ENCODE measurements at regions not wholly inside any gene's neighbourhood (a gene's known extent, or its start where the extent isn't known, plus 50 kb on each side); places are given as distances from the start of the nearest gene placed in this dataset.

DNA sequence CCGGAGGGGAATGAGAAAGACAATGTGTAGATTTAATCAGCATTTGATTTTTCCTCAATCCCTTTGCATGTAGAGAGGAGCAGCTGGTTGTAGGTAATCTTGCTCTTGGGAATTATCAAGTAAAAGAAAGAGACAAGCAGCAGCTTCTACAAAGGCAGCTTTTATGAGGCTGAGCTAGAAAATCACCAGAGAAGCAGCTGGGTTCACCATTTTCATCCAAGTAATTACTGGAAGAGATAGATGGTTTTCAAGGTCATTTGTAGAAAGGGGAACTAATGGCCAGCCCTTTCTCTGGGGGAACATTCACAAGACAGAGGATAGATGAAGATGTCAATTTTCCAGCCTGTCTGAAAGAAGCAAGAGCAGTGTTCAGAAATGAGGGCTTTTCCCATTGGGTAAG, 113.0 kb downstream of the RND3 start:
- no peak overlapping the region for H3K27ac ChIP-seq (ENCODE audit: insufficient read depth, low read depth, low read length)

More for the DNA sequence above, 113.0 kb downstream of the RND3 start:
- no peaks in the 10 kb centered on the region for H3K36me3 ChIP-seq (ENCODE audit: control insufficient read depth in 2 of 2, extremely low read depth in 1 of 2, insufficient read depth in 2 of 2, low read length in 2 of 2)
- no peak for FAIRE-seq
- no peaks in the 10 kb centered on the region for H3K4me1 ChIP-seq (ENCODE audit: control insufficient read depth, extremely low read depth, insufficient read depth, low read length)
- no peaks in the 10 kb centered on the region for H3K27me3 ChIP-seq (ENCODE audit: control insufficient read depth in 2 of 2, insufficient read depth in 2 of 2, low read length in 2 of 2)
- no TSS peak for BruUV-seq (replicated peaks)
- no peaks in the 10 kb centered on the region for H4K20me1 ChIP-seq (replicated peaks; ENCODE audit: control insufficient read depth, extremely low read depth, insufficient read depth, low read length)
- intact Hi-C loops (cut with micrococcal nuclease) (no loop called here), dilution Hi-C loops (cut with MboI; ENCODE audit: extremely low pct_ligation_motif_present, low sequenced_read_pairs) (no loop called here)
- H3K4me3 ChIP-seq (replicated peaks in 1 of 3; ENCODE audit: insufficient read depth in 1 of 3, low read depth in 1 of 3, low read length in 3 of 3), result no peak overlapping the region
- CTCF ChIA-PET, result interaction anchor here (0.8 kb wide), 1 partner anchor 19 kb away, joined by 3 read pairs; no protein-coding TSS in a partner anchor
- no peak overlapping the region for H2AFZ ChIP-seq (ENCODE audit: low read depth, low read length)
- POLR2A ChIA-PET, result no interaction called here
- H3K4me2 ChIP-seq (ENCODE audit: insufficient read depth, low read length), result no peak overlapping the region
- H3K9ac ChIP-seq (replicated peaks; ENCODE audit: extremely low read depth, insufficient read depth, low read length), result no peak overlapping the region
- H3K9me1 ChIP-seq (replicated peaks; ENCODE audit: control insufficient read depth, extremely low read depth, insufficient read depth, low read length), result no peaks in the 10 kb centered on the region
- no peaks in the 10 kb centered on the region for H3K79me2 ChIP-seq (ENCODE audit: control insufficient read depth, insufficient read depth, low read length)
- DNase-seq (ENCODE audit: low read depth, low spot score), result no peak
- TF ChIP-seq, protein P1, sequence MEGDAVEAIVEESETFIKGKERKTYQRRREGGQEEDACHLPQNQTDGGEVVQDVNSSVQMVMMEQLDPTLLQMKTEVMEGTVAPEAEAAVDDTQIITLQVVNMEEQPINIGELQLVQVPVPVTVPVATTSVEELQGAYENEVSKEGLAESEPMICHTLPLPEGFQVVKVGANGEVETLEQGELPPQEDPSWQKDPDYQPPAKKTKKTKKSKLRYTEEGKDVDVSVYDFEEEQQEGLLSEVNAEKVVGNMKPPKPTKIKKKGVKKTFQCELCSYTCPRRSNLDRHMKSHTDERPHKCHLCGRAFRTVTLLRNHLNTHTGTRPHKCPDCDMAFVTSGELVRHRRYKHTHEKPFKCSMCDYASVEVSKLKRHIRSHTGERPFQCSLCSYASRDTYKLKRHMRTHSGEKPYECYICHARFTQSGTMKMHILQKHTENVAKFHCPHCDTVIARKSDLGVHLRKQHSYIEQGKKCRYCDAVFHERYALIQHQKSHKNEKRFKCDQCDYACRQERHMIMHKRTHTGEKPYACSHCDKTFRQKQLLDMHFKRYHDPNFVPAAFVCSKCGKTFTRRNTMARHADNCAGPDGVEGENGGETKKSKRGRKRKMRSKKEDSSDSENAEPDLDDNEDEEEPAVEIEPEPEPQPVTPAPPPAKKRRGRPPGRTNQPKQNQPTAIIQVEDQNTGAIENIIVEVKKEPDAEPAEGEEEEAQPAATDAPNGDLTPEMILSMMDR (IDR thresholded peaks at IDR 0.05; ENCODE audit: extremely low read depth in 1 of 2, insufficient read depth in 1 of 2, low read depth in 1 of 2, low read length in 2 of 2), result no peak
- TF ChIP-seq POLR2AphosphoS5 (IDR thresholded peaks at IDR 0.05; ENCODE audit: insufficient read depth, low read depth, low read length) (no peak), JUN (IDR thresholded peaks at IDR 0.05; ENCODE audit: borderline replicate concordance, insufficient read depth, insufficient read length, low read depth) (no peak), FOS (IDR thresholded peaks at IDR 0.05; ENCODE audit: borderline replicate concordance, insufficient read depth, low read length) (no peak), GATA2 (IDR thresholded peaks at IDR 0.05; ENCODE audit: insufficient read depth, insufficient read length, low read depth, low read length) (no peak), EZH2 (IDR thresholded peaks at IDR 0.05; ENCODE audit: borderline replicate concordance, low read depth, low read length, severe bottlenecking) (no peak), MAX (IDR thresholded peaks at IDR 0.05; ENCODE audit: insufficient read depth, insufficient read length) (no peak), MYC (IDR thresholded peaks at IDR 0.05; ENCODE audit: low read depth, low read length) (no peak), POLR2A (IDR thresholded peaks at IDR 0.05; ENCODE audit: low read depth, low read length) (no peak)
- no peaks in the 10 kb centered on the region for H3K9me3 ChIP-seq (replicated peaks; ENCODE audit: control insufficient read depth, insufficient read depth, low read length)
